ENCODE measurements at regions not wholly inside any gene's neighbourhood (a gene's known extent, or its start where the extent isn't known, plus 50 kb on each side); places are given as distances from the start of the nearest gene placed in this dataset.

- TF ChIP-seq POLR2A (IDR thresholded peaks at IDR 0.05) (no peak), CTCF (IDR thresholded peaks at IDR 0.05) (no peak), POLR2AphosphoS5 (IDR thresholded peaks at IDR 0.05) (no peak)
Measured at GRCh38 chr14:44812672-44813071, 149.1 kb downstream of the KLHL28 start.

Measured in prostate gland (tissue), 2 donors.